PFSK-1 (cell line): ENCODE measurements at regions not wholly inside any gene's neighbourhood (a gene's known extent, or its start where the extent isn't known, plus 50 kb on each side); places are given as distances from the start of the nearest gene placed in this dataset.

Source experiments
- FOXP2 ChIP-seq: optimal IDR thresholded peaks from 2 replicates; pipeline ENCODE3; 2011; ENCODE audit warnings: borderline replicate concordance, control low read depth, inconsistent platforms; ENCODE audit not compliant: insufficient read depth; ENCODE audit errors: extremely low read length, extremely low read depth
- POLR2AphosphoS5 ChIP-seq: IDR thresholded peaks from 2 replicates; pipeline ENCODE4 v1.6.1; 2012; ENCODE audit warnings: low read depth, mild to moderate bottlenecking, control low read depth, low read length, moderate library complexity
- SIN3A ChIP-seq: IDR thresholded peaks from 2 replicates; pipeline ENCODE4 v1.6.1; 2012; ENCODE audit warnings: mild to moderate bottlenecking, low read length, moderate library complexity, borderline replicate concordance; ENCODE audit not compliant: insufficient read depth
- TAF1 ChIP-seq: IDR thresholded peaks from 2 replicates; pipeline ENCODE4 v1.6.1; 2012; ENCODE audit warnings: low read length, control low read depth, borderline replicate concordance; ENCODE audit not compliant: insufficient read depth
- TF ChIP-seq, protein P1 (sequence below), 2 experiments: IDR thresholded peaks; 2 replicates each; pipeline versions ENCODE4 v1.6.1 to v1.8.0; 2011 to 2012; ENCODE audit warnings: low read depth in 2 of 2, low read length in 2 of 2, control low read depth in 1 of 2, inconsistent platforms in 1 of 2, mild to moderate bottlenecking in 1 of 2, moderate library complexity in 1 of 2; ENCODE audit not compliant: insufficient read depth in 1 of 2

DNA sequence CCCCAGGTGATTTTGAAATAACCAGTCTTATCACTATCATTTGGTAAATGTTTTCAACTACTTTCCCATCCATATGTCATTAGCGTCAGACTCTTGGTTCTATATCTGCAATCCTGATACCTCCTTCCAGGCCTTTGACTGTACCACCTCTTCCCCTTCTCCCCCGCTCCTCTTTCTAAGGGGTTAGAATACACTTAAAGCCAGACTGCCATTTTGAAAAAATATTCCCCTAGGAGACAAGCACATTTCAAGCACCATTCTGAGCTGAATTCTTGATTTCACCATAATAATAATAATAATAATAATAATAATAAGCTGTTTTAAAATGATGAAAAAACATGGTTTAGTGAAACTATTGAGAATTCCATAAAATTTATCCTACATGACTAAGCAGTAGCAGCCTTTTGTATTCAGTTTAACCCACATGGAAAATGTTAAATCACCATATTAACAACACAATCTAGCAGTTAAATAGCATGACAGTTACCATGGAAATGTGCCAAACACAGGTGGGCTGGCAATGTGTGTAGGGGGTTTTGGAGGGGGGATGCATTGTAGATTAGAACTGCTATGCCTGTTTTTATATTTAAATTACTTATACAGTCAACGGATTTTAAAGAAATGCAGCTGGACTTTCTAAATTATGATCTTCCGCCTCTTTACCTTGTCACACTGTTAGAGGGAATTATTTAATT, 480.2 kb upstream of the DEPDC1 start:
- no peak for TF ChIP-seq TAF1
- TF ChIP-seq POLR2AphosphoS5, result no peak
- TF ChIP-seq SIN3A, result no peak
- no peak for TF ChIP-seq FOXP2
- TF ChIP-seq, protein P1, sequence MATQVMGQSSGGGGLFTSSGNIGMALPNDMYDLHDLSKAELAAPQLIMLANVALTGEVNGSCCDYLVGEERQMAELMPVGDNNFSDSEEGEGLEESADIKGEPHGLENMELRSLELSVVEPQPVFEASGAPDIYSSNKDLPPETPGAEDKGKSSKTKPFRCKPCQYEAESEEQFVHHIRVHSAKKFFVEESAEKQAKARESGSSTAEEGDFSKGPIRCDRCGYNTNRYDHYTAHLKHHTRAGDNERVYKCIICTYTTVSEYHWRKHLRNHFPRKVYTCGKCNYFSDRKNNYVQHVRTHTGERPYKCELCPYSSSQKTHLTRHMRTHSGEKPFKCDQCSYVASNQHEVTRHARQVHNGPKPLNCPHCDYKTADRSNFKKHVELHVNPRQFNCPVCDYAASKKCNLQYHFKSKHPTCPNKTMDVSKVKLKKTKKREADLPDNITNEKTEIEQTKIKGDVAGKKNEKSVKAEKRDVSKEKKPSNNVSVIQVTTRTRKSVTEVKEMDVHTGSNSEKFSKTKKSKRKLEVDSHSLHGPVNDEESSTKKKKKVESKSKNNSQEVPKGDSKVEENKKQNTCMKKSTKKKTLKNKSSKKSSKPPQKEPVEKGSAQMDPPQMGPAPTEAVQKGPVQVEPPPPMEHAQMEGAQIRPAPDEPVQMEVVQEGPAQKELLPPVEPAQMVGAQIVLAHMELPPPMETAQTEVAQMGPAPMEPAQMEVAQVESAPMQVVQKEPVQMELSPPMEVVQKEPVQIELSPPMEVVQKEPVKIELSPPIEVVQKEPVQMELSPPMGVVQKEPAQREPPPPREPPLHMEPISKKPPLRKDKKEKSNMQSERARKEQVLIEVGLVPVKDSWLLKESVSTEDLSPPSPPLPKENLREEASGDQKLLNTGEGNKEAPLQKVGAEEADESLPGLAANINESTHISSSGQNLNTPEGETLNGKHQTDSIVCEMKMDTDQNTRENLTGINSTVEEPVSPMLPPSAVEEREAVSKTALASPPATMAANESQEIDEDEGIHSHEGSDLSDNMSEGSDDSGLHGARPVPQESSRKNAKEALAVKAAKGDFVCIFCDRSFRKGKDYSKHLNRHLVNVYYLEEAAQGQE (IDR thresholded peaks at IDR 0.05; ENCODE audit: insufficient read depth in 1 of 2, low read depth in 2 of 2, low read length in 2 of 2), result no peak
